B cell (primary cell): ENCODE measurements at regions not wholly inside any gene's neighbourhood (a gene's known extent, or its start where the extent isn't known, plus 50 kb on each side); places are given as distances from the start of the nearest gene placed in this dataset.

Experiments used
- ATAC-seq: fragments of 200-7000 bp; cut with Tn5 transposase; one replicate; pipeline ENCODE4 v1.10.0; 2021; ENCODE audit warnings: low read depth, mild to moderate bottlenecking, moderate number of reproducible peaks, moderate library complexity
- CTCF ChIA-PET: fragments of 350-600 bp; sonication (Branson Sonifier 250); formaldehyde crosslinking; loops from one replicate; lab custom pipeline; 2021; ENCODE audit warnings: antibody characterized with exemption, inconsistent platforms; lab: Charles Lee
- POLR2A ChIA-PET: fragments of 350-600 bp; sonication (Branson Sonifier 250); formaldehyde crosslinking; loops from one replicate; lab custom pipeline; 2021; ENCODE audit warnings: antibody characterized with exemption; lab: Charles Lee
- DNase-seq: peaks from one replicate; pipeline ENCODE4 v3.0.0; 2013
- H2AFZ ChIP-seq: 2 replicates; pipeline ENCODE4 v1.6.1; 2012; ENCODE audit warnings: mild to moderate bottlenecking, low read depth, low read length; ENCODE audit not compliant: insufficient read depth, poor library complexity, severe bottlenecking
- H3K27ac ChIP-seq, 2 donors: 1 replicate in 1 of 2; 2 replicates in 1 of 2; pipeline ENCODE4 v1.5.1; 2012 to 2013; ENCODE audit warnings: low read length in 2 of 2, mild to moderate bottlenecking in 2 of 2, moderate library complexity in 1 of 2
- H3K27me3 ChIP-seq, 4 experiments: fragments of 200-600 bp in 1 of 4; sonication (generic) in 1 of 4; replicated peaks in 1 of 4; 1 replicate in 2 of 4; 2 replicates in 2 of 4; pipeline versions ENCODE4 v1.6.1 to v1.7.0; 2013 to 2016; ENCODE audit warnings: low read length in 3 of 4, mild to moderate bottlenecking in 2 of 4, mixed read lengths in 1 of 4, moderate library complexity in 1 of 4; ENCODE audit not compliant: insufficient read depth in 4 of 4, control insufficient read depth in 3 of 4; ENCODE audit errors: control extremely low read depth in 1 of 4
- H3K36me3 ChIP-seq, 2 experiments: replicated peaks in 1 of 2; 1 replicate in 1 of 2; 2 replicates in 1 of 2; pipeline versions ENCODE4 v1.6.1 to v1.7.1; 2013; ENCODE audit warnings: low read length in 1 of 2; ENCODE audit not compliant: insufficient read depth in 2 of 2, control insufficient read depth in 1 of 2; ENCODE audit errors: control extremely low read depth in 1 of 2, extremely low read depth in 1 of 2
- H3K4me1 ChIP-seq, 2 donors: fragments of 200-600 bp in 1 of 2; sonication (generic) in 1 of 2; 1 replicate in 1 of 2; 2 replicates in 1 of 2; pipeline versions ENCODE4 v1.5.1 to v1.6.1; 2013 to 2017; ENCODE audit warnings: low read length in 2 of 2; ENCODE audit not compliant: control insufficient read depth in 2 of 2, insufficient read depth in 2 of 2
- H3K4me2 ChIP-seq: replicated peaks from 2 replicates; pipeline ENCODE3; 2012; ENCODE audit warnings: mild to moderate bottlenecking, low read depth, low read length; ENCODE audit not compliant: poor library complexity, severe bottlenecking
- H3K4me3 ChIP-seq, 5 experiments: fragments of 200-600 bp in 1 of 5; sonication (generic) in 1 of 5; 1 replicate in 3 of 5; 2 replicates in 2 of 5; pipeline versions ENCODE4 v1.5.1 to v1.7.0; 2011 to 2016; ENCODE audit warnings: low read length in 4 of 5, mild to moderate bottlenecking in 4 of 5, low read depth in 2 of 5, control low read depth in 1 of 5, moderate library complexity in 1 of 5; ENCODE audit not compliant: insufficient read depth in 1 of 5; ENCODE audit errors: control extremely low read depth in 1 of 5, extremely low read depth in 1 of 5
- H3K79me2 ChIP-seq: fragments of 200-600 bp; sonication (generic); one replicate; pipeline ENCODE4 v1.6.0; 2016; ENCODE audit warnings: low read length; ENCODE audit not compliant: control insufficient read depth, insufficient read depth
- H3K9ac ChIP-seq: fragments of 200-600 bp; sonication (generic); 2 replicates; pipeline ENCODE4 v1.6.1; 2017; ENCODE audit warnings: mild to moderate bottlenecking, low read length, moderate library complexity
- H3K9me3 ChIP-seq, 3 donors: one replicate each; pipeline versions ENCODE4 v1.6.1 to v1.7.1; 2013; ENCODE audit warnings: low read length in 2 of 3; ENCODE audit not compliant: control insufficient read depth in 2 of 3, insufficient read depth in 1 of 3; ENCODE audit errors: control extremely low read depth in 1 of 3
- H4K20me1 ChIP-seq: 2 replicates; pipeline ENCODE4 v1.6.0; 2012; ENCODE audit warnings: mild to moderate bottlenecking, low read length; ENCODE audit not compliant: insufficient read depth, control insufficient read depth, poor library complexity, severe bottlenecking
- H3K27ac Mint-ChIP-seq: one replicate; pipeline ENCODE4 v1.8.0; 2021; ENCODE audit warnings: mixed read lengths
- H3K27me3 Mint-ChIP-seq: one replicate; pipeline ENCODE4 v1.8.0; 2021; ENCODE audit warnings: mixed read lengths
- H3K4me1 Mint-ChIP-seq: one replicate; pipeline ENCODE4 v1.8.0; 2021; ENCODE audit warnings: mixed read lengths
- H3K4me3 Mint-ChIP-seq: one replicate; pipeline ENCODE4 v1.8.0; 2021; ENCODE audit warnings: mixed read lengths
- H3K9me3 Mint-ChIP-seq: one replicate; pipeline ENCODE4 v1.8.0; 2022; ENCODE audit warnings: mixed read lengths; ENCODE audit not compliant: insufficient read depth
- CTCF ChIP-seq: fragments of 200-600 bp; IDR thresholded peaks from one replicate; pipeline ENCODE4 v1.8.0; 2022; ENCODE audit warnings: antibody characterized with exemption, mild to moderate bottlenecking
- EZH2 ChIP-seq: IDR thresholded peaks from 2 replicates; pipeline ENCODE4 v1.6.1; 2012; ENCODE audit warnings: borderline replicate concordance, low read depth, mild to moderate bottlenecking, moderate library complexity, low read length; ENCODE audit not compliant: insufficient read depth, poor library complexity, severe bottlenecking
- WGBS: methylation state at CpG from one replicate; pipeline ENCODE4 v1.1.5; 2013; ENCODE audit warnings: missing lambda C conversion rate; ENCODE audit not compliant: insufficient coverage; 5-methylcytosine and 5-hydroxymethylcytosine counted together
- intact Hi-C: fragments of 100-400 bp; cut with micrococcal nuclease; formaldehyde crosslinking; loops from one replicate; pipeline ENCODE4 v1.10.0; 2022

GRCh38 chr13:27347211-27347772, 76.7 kb downstream of the RASL11A start:
- ChIA-PET CTCF (interaction anchor here (1.0 to 4.3 kb wide), 5 partner anchors 7 to 362 kb away, joined by 4 to 28 read pairs (median 5); partner anchors contain the start of gene RASL11A), POLR2A (interaction anchor here (0.5 kb wide), 1 partner anchor 695 kb away, joined by 5 read pairs; no protein-coding TSS in a partner anchor)
- Histone ChIP-seq H3K79me2 (no peaks in the 10 kb centered on the region), H3K4me3 (no peak overlapping the region), H4K20me1 (no peaks in the 10 kb centered on the region), H3K9me3 (peaks cover 0 to 11% (median 0%) of the 10 kb centered on the region in 3 donors), H3K4me2 (peak overlapping the region; percentile 11), H3K9ac (no peak overlapping the region), H3K36me3 (no peaks in the 10 kb centered on the region), H3K4me1 (peaks cover 9 to 16% of the 10 kb centered on the region in 2 donors), H2AFZ (no peak overlapping the region), H3K27ac (no peak overlapping the region), H3K27me3 (peaks cover 0 to 4% (median 1%) of the 10 kb centered on the region in 4 experiments)
- intact Hi-C loops = no loop called here
- H3K27me3 Mint-ChIP-seq = peaks cover 15% of the 10 kb centered on the region
- H3K4me1 Mint-ChIP-seq = peaks cover 19% of the 10 kb centered on the region
- H3K27ac Mint-ChIP-seq = no peak overlapping the region
- WGBS = 47% methylated on average over 3 of the region's 13 CpGs
- DNase-seq = no peak
- TF ChIP-seq CTCF (no peak), EZH2 (no peak)
- peak; percentile 31 for ATAC-seq
- H3K9me3 Mint-ChIP-seq = peaks cover 3% of the 10 kb centered on the region
- peak overlapping the region; percentile 51 for H3K4me3 Mint-ChIP-seq

- ChIA-PET CTCF (interaction anchor here (0.9 to 4.3 kb wide), 6 partner anchors 9 to 474 kb away, joined by 3 to 28 read pairs (median 6); partner anchors contain the start of gene RASL11A), POLR2A (interaction anchor here (0.6 kb wide), 1 partner anchor 359 kb away, joined by 3 read pairs; no protein-coding TSS in a partner anchor)
- no peak overlapping the region for H2AFZ ChIP-seq
- H3K4me2 ChIP-seq = no peak overlapping the region
- WGBS = 65% methylated on average over 4 of the region's 6 CpGs
- DNase-seq (no peak), ATAC-seq (no peak)
- peaks cover 10 to 24% of the 10 kb centered on the region in 2 donors for H3K4me1 ChIP-seq
- no peaks in the 10 kb centered on the region for H3K79me2 ChIP-seq
- Mint-ChIP-seq H3K27ac (no peak overlapping the region), H3K4me3 (no peak overlapping the region), H3K9me3 (peaks cover 3% of the 10 kb centered on the region), H3K4me1 (peaks cover 29% of the 10 kb centered on the region), H3K27me3 (peaks cover 15% of the 10 kb centered on the region)
- no peaks in the 10 kb centered on the region for H3K36me3 ChIP-seq
- no peak overlapping the region for H3K9ac ChIP-seq
- H3K27ac ChIP-seq = no peak overlapping the region
- peaks cover 0 to 11% (median 0%) of the 10 kb centered on the region in 3 donors for H3K9me3 ChIP-seq
- intact Hi-C loops = no loop called here
- peaks cover 0 to 4% (median 1%) of the 10 kb centered on the region in 4 experiments for H3K27me3 ChIP-seq
- H4K20me1 ChIP-seq = no peaks in the 10 kb centered on the region
- TF ChIP-seq CTCF (no peak), EZH2 (no peak)
- H3K4me3 ChIP-seq = no peak overlapping the region
Measured at GRCh38 chr13:27348461-27348860, 76.0 kb upstream of the GTF3A start.
